ENCODE measurements at regions not wholly inside any gene's neighbourhood (a gene's known extent, or its start where the extent isn't known, plus 50 kb on each side); places are given as distances from the start of the nearest gene placed in this dataset.

- H3K36me3 ChIP-seq (ENCODE audit: control insufficient read depth in 4 of 4, insufficient read depth in 4 of 4, low read length in 4 of 4): no peaks in the 10 kb centered on the region
- TF ChIP-seq, protein P1, sequence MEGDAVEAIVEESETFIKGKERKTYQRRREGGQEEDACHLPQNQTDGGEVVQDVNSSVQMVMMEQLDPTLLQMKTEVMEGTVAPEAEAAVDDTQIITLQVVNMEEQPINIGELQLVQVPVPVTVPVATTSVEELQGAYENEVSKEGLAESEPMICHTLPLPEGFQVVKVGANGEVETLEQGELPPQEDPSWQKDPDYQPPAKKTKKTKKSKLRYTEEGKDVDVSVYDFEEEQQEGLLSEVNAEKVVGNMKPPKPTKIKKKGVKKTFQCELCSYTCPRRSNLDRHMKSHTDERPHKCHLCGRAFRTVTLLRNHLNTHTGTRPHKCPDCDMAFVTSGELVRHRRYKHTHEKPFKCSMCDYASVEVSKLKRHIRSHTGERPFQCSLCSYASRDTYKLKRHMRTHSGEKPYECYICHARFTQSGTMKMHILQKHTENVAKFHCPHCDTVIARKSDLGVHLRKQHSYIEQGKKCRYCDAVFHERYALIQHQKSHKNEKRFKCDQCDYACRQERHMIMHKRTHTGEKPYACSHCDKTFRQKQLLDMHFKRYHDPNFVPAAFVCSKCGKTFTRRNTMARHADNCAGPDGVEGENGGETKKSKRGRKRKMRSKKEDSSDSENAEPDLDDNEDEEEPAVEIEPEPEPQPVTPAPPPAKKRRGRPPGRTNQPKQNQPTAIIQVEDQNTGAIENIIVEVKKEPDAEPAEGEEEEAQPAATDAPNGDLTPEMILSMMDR (IDR thresholded peaks at IDR 0.05; ENCODE audit: control extremely low read depth, extremely low read depth): no peak
- no peak overlapping the region for H3K9ac ChIP-seq (ENCODE audit: insufficient read depth in 1 of 2, low read length in 2 of 2)
- peaks cover 0 to 24% (median 2%) of the 10 kb centered on the region in 5 donors for H3K4me1 ChIP-seq (ENCODE audit: control insufficient read depth in 5 of 5, insufficient read depth in 5 of 5, low read length in 5 of 5)
- DNase-seq (peak in 2 of 3 donors; percentile 25 to 27), ATAC-seq (ENCODE audit: insufficient read depth, low FRiP score) (no peak)
- peaks cover 0 to 14% (median 0%) of the 10 kb centered on the region in 3 donors for H3K27me3 ChIP-seq (ENCODE audit: control insufficient read depth in 3 of 3, insufficient read depth in 3 of 3, low read length in 2 of 3)
- H3K4me3 ChIP-seq: no peak overlapping the region
- 89 to 93% methylated on average over 6 of the region's 6 CpGs for WGBS, 2 donors
- no peak overlapping the region for H3K27ac ChIP-seq (ENCODE audit: low read depth in 1 of 2, low read length in 1 of 2)
- no peaks in the 10 kb centered on the region for H3K9me3 ChIP-seq (ENCODE audit: control insufficient read depth in 4 of 4, insufficient read depth in 3 of 4, low read length in 3 of 4)
Observed at GRCh38 chr1:239587574-239588369, 201.4 kb downstream of the CHRM3 start.

- no peak overlapping the region for H3K27ac ChIP-seq (ENCODE audit: low read depth in 1 of 2, low read length in 1 of 2)
- ATAC-seq (ENCODE audit: insufficient read depth, low FRiP score) (no peak), DNase-seq (peak in 2 of 3 donors; percentile 68 to 72)
- no peaks in the 10 kb centered on the region for H3K36me3 ChIP-seq (ENCODE audit: control insufficient read depth in 4 of 4, insufficient read depth in 4 of 4, low read length in 4 of 4)
- no peaks in the 10 kb centered on the region for H3K9me3 ChIP-seq (ENCODE audit: control insufficient read depth in 4 of 4, insufficient read depth in 3 of 4, low read length in 3 of 4)
- H3K27me3 ChIP-seq (ENCODE audit: control insufficient read depth in 3 of 3, insufficient read depth in 3 of 3, low read length in 2 of 3): peaks cover 0 to 8% (median 0%) of the 10 kb centered on the region in 3 donors
- no peak overlapping the region for H3K9ac ChIP-seq (ENCODE audit: insufficient read depth in 1 of 2, low read length in 2 of 2)
- H3K4me3 ChIP-seq: no peak overlapping the region
- TF ChIP-seq, protein P1 (IDR thresholded peaks at IDR 0.05; ENCODE audit: control extremely low read depth, extremely low read depth): no peak
- H3K4me1 ChIP-seq (ENCODE audit: control insufficient read depth in 5 of 5, insufficient read depth in 5 of 5, low read length in 5 of 5): peaks cover 0 to 18% (median 0%) of the 10 kb centered on the region in 5 donors
Observed at GRCh38 chr1:239590556-239590955, 204.2 kb downstream of the CHRM3 start.

- no peak overlapping the region for H3K9ac ChIP-seq (ENCODE audit: insufficient read depth in 1 of 2, low read length in 2 of 2)
- H3K9me3 ChIP-seq (ENCODE audit: control insufficient read depth in 4 of 4, insufficient read depth in 3 of 4, low read length in 3 of 4): no peaks in the 10 kb centered on the region
- peaks cover 0 to 18% (median 0%) of the 10 kb centered on the region in 5 donors for H3K4me1 ChIP-seq (ENCODE audit: control insufficient read depth in 5 of 5, insufficient read depth in 5 of 5, low read length in 5 of 5)
- H3K27me3 ChIP-seq (ENCODE audit: control insufficient read depth in 3 of 3, insufficient read depth in 3 of 3, low read length in 2 of 3): peaks cover 0 to under 1% (median 0%) of the 10 kb centered on the region in 3 donors
- 91 to 95% methylated on average over 4 of the region's 4 CpGs for WGBS, 2 donors
- no peak overlapping the region for H3K27ac ChIP-seq (ENCODE audit: low read depth in 1 of 2, low read length in 1 of 2)
- H3K4me3 ChIP-seq: no peak overlapping the region
- TF ChIP-seq, protein P1 (IDR thresholded peaks at IDR 0.05; ENCODE audit: control extremely low read depth, extremely low read depth): no peak
- H3K36me3 ChIP-seq (ENCODE audit: control insufficient read depth in 4 of 4, insufficient read depth in 4 of 4, low read length in 4 of 4): no peaks in the 10 kb centered on the region
- ATAC-seq (ENCODE audit: insufficient read depth, low FRiP score) (no peak), DNase-seq (no peak)
Observed at GRCh38 chr1:239593527-239593926, 207.2 kb downstream of the CHRM3 start.

Measured in lung (tissue), 11 donors.